Fibroblast of peridontal ligament (primary cell): ENCODE measurements at regions not wholly inside any gene's neighbourhood (a gene's known extent, or its start where the extent isn't known, plus 50 kb on each side); places are given as distances from the start of the nearest gene placed in this dataset.
A peak's percentile ranks its signal among the peaks of the same experiment; 100 is the strongest.
"Not testable (repeated sequence)": the region's sequence is repeated elsewhere in the genome, so short reads cannot be mapped to it uniquely, and the experiment has no call there.

ENCODE experiments used
- DNase-seq: peaks from one replicate; pipeline ENCODE4 v3.0.0-alpha.2; 2010; ENCODE audit errors: extremely low read depth

DNA sequence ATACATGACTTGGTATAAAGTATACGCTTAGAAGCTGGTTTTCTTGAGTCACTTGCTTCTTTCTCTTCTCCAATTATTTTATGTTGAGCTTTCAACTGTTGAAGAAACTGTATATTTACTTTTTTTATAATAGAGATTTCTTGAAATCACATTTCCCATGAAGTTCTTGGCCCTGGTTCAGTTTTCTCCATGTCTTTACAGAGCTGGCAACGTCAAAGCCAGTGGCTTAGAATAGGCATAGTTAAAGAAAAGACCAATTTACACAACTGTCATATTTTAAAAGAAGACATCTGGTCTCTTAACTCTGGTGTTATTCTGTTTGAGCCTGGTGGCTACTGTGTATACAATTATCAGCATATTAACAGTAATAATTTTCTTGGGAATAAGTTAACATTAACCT is 1249.3 kb downstream of the CDH12 start:
- no peak for DNase-seq

DNA sequence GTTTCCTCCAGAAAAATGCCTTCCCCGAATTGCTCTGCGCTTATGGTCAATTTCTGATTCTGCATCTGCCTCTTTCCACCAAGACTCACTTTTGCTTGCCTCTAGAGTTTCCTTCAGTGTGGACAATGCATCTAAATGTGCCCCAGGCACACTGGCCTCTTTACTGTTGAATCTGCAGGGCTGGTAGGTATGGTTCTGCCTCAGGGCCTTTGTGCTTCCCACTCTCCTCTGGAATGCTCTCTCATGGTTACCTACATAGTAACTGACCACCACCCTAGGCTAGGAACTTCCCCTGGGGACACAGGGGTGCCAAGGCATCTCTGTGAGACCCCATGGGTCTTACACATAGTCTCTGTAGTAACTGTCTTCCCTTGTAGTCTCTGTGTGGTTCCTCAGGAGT is 1258.6 kb downstream of the CDH12 start:
- DNase-seq, result no peak

GRCh38 chr5:21593261-21593660 is 1259.9 kb downstream of the CDH12 start:
- DNase-seq, result no peak

DNA sequence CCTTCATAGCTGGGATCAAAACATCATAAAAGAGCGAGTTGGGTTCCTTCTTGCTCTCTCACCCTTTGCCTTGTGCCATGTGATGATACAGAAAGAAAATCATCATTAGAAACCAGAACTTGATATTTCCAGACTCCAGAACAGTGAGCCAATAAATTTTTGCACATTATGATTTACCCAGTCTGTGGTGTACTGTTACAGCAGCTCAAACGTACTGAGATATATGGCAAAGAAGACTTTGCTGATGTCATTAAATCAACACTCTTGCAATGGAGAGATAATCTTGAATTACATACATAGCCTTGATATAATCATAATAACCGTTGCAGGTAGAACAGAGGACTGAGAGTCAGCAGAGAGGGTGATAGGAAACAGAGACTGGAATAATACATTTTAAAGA is 1271.6 kb downstream of the CDH12 start:
- no peak for DNase-seq

- no peak for DNase-seq
These were observed 1278.2 kb downstream of the CDH12 start for GRCh38 chr5:21574961-21575360.

- DNase-seq, result no peak
These were observed 1278.7 kb downstream of the CDH12 start for GRCh38 chr5:21574438-21574837.

GRCh38 chr5:21573416-21574314 is 1279.5 kb downstream of the CDH12 start:
- no peak for DNase-seq

DNA sequence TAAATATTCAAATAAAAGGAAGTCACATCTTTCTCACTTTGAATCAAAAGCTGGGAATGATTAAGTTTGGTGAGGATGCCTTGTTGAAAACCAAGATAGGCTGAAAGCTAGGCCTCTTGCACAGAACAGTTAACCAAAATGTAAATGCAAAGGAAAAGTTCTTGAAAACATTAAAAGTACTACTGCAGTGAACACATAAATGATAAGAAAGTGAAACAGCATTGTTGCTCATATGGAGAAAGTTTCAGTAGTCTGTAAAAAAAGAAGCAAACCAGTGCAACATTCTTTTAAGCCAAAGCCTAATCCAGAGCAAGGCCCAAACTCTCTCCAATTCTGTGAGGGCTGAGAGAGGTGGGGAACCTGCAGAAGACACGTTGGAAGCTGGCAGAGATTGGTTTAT is 1281.9 kb downstream of the CDH12 start:
- not testable (repeated sequence) for DNase-seq

- not testable (repeated sequence) for DNase-seq
These were observed 1294.0 kb downstream of the CDH12 start for GRCh38 chr5:21559109-21559508.

DNA sequence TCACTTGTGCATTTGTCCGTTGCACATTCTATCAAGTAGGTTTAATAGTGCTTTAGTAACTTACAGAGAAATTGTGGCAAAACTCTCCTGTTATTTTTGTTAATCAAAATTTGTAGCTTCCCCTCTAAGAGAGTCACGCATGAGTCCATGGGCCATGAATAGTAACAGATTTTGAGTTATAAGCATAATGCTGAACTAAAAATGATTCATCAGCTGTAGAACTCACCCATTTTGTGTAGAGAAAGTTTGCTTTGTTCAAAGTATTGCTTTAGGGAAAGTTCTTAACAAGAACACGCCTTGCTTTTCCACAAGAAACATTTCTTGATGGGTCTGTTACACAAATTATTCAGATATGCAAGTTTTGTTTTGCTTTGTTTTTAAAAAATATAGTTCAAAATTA is 1300.9 kb downstream of the CDH12 start:
- DNase-seq, result not testable (repeated sequence)

DNA sequence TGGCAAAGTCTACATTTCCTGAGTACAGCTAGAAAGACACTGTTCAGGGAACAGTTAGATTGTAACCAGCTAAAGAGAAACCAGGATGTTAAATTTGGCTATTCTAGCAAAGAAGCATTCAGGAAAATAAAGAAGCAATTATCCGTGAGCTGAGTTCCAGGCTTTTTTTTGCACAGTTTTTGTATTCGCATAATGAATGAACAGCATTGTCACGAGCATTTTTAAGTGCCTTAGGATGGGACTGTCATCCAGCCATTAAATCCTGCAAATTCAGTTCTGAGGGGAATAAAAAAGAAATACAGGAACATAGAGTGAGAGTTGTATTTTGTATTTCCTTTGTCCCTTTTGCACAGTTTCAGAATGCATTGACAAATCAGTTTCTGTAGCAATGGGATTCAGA is 1302.2 kb downstream of the CDH12 start:
- not testable (repeated sequence) for DNase-seq

- DNase-seq, result not testable (repeated sequence)
These were observed 1305.5 kb downstream of the CDH12 start for GRCh38 chr5:21547656-21548055.

GRCh38 chr5:21535114-21535513 is 1318.0 kb downstream of the CDH12 start:
- DNase-seq, result peak; percentile 19

DNA sequence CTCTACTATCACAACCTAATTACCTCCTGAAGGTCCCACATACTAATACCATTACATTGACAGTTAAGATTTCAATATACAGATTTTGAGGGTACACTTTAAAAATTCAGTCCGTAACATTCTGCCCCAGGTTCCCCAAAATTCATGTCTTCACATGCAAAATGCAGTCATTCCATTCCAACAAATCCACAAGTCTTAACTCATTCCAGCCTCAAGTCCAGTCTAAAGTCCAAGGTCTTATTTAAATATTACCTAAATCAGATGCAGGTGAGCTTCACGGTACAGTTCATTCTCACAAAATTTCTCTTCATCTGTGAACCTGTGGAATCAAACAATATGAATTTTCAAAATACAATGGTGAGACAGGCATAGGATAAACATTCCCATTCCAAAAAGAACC is 1332.0 kb downstream of the CDH12 start:
- not testable (repeated sequence) for DNase-seq

DNA sequence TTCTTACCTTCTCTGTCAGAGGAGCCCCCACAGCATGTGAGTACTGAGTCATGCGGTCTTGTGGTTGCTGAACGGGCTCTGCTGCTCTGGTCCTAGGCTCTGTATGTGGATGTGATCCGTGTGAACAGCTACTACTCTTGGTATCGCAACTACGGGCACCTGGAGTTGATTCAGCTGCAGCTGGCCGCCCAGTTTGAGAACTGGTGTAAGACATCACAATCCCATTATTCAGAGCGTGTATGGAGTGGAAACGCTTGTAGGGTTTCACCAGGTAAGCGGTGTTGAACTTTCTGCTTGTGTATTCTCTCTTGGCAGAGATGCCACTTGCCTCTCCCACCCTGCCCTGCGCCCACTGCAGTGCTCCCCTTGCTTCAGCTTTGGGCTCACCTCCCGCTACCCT is 1356.2 kb downstream of the CDH12 start:
- not testable (repeated sequence) for DNase-seq

DNA sequence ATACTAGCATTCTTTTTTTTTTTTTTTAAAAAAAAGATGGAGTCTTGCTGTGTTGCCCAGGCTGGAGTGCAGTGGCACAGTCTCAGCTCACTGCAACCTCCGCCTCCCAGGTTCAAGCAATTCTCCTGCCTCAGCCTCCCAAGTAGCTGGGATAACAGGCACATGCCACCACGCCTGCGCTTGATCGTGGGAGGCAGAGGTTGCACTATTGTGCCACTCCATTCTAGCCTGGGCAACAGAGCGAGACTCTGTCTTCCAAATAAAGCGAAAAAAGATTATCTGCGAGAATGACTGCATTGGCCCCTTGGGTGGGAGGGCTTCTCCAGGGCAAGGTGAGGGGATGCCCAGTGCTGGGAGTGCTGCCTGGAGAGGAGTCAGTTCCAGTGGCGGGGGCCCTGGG is 1357.1 kb downstream of the CDH12 start:
- not testable (repeated sequence) for DNase-seq

DNA sequence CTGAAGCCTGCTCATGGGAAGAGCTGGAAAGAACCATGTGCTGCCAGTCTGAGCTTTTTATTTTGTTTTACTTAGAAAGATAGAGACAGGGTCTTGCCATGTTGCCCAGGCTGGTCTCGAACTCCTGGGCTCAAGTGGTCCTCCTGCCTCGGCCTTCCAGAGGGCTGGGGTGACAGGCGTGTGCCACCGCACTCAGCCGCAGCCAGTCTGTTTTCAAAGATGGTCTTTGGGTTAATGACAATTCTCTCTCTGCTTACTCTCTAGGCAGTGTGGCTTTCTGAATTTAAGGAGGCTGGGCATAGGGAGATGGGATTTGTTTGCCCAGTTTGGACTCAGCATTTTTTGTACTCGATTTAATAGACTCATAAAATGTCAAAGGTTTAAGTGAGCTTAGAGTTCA is 1357.9 kb downstream of the CDH12 start:
- peak; percentile 2 for DNase-seq

- DNase-seq, result not testable (repeated sequence)
These were observed 1359.1 kb downstream of the CDH12 start for GRCh38 chr5:21494033-21494432.

GRCh38 chr5:21491182-21491581 is 1362.0 kb downstream of the CDH12 start:
- not testable (repeated sequence) for DNase-seq

GRCh38 chr5:21488828-21489227 is 1364.3 kb downstream of the CDH12 start:
- not testable (repeated sequence) for DNase-seq

- DNase-seq, result not testable (repeated sequence)
These were observed 1367.6 kb downstream of the CDH12 start for GRCh38 chr5:21485458-21486000.

- DNase-seq, result not testable (repeated sequence)
These were observed 1368.7 kb downstream of the CDH12 start for GRCh38 chr5:21484498-21484889.

DNA sequence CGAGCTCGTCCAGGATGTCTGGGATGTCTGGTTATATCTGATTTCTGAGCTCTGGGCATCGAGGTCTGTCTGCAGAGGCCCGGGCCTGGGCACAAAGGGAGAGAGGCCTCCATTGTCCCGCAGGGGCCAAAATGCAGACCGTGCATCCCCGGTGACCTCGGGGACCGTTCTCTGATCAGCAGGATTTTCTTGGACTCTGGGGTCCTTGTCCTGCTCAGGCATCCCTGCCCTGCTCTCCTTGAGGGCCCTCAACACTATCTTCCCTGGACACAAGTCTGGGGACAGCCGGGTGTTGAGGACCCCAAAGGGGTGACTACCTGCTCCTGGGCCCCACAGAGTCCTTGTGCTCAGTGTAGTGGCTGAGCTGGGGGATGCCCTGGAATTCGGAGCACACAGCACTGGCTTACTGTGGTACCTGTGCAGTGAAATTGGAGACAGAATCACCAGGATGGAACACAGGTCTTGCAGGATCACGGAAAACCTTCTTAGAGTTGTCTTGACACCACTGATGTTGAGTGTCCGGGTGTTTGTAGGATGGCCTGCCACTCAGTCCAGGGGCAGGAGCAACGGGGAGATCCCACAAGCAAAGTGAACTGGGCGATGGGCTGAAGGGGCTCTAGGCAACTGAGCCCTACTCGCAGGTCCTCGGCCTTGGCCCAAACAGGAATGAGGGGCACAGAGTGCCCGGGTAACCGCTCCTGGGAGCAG is 1369.2 kb downstream of the CDH12 start:
- DNase-seq, result not testable (repeated sequence)
